ENCODE measurements at regions not wholly inside any gene's neighbourhood (a gene's known extent, or its start where the extent isn't known, plus 50 kb on each side); places are given as distances from the start of the nearest gene placed in this dataset.

GRCh38 chr13:76527041-76527440 is 359.2 kb downstream of the KCTD12 start:
- H3K27me3 ChIP-seq (ENCODE audit: control insufficient read depth, extremely low read depth, insufficient read depth, low read length), result no peaks in the 10 kb centered on the region
- H3K36me3 ChIP-seq (ENCODE audit: control insufficient read depth in 2 of 2, extremely low read depth in 1 of 2, insufficient read depth in 2 of 2, low read length in 2 of 2), result no peaks in the 10 kb centered on the region
- TF ChIP-seq, protein P1, sequence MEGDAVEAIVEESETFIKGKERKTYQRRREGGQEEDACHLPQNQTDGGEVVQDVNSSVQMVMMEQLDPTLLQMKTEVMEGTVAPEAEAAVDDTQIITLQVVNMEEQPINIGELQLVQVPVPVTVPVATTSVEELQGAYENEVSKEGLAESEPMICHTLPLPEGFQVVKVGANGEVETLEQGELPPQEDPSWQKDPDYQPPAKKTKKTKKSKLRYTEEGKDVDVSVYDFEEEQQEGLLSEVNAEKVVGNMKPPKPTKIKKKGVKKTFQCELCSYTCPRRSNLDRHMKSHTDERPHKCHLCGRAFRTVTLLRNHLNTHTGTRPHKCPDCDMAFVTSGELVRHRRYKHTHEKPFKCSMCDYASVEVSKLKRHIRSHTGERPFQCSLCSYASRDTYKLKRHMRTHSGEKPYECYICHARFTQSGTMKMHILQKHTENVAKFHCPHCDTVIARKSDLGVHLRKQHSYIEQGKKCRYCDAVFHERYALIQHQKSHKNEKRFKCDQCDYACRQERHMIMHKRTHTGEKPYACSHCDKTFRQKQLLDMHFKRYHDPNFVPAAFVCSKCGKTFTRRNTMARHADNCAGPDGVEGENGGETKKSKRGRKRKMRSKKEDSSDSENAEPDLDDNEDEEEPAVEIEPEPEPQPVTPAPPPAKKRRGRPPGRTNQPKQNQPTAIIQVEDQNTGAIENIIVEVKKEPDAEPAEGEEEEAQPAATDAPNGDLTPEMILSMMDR (optimal IDR thresholded peaks at IDR 0.05 in 1 of 3, IDR thresholded peaks at IDR 0.05 in 1 of 3, conservative IDR thresholded peaks at IDR 0.05 in 1 of 3; ENCODE audit: extremely low read depth in 1 of 3, insufficient read depth in 2 of 3, low read length in 3 of 3), result no peak
- no peak overlapping the region for H2AFZ ChIP-seq (ENCODE audit: control insufficient read depth, low read length)
- no peak for FAIRE-seq
- no peak for DNase-seq (ENCODE audit: low read depth, low spot score)
- H3K4me1 ChIP-seq (ENCODE audit: control insufficient read depth, extremely low read depth, insufficient read depth, low read length), result peaks cover 4% of the 10 kb centered on the region
- no peak overlapping the region for H3K4me2 ChIP-seq (ENCODE audit: control insufficient read depth, extremely low read depth, insufficient read depth, low read depth, low read length)
- H4K20me1 ChIP-seq (ENCODE audit: control insufficient read depth, extremely low read depth, insufficient read depth, low read length), result no peaks in the 10 kb centered on the region
- H3K9ac ChIP-seq (ENCODE audit: control insufficient read depth, extremely low read depth, insufficient read depth, low read length), result no peak overlapping the region
- no peak overlapping the region for H3K4me3 ChIP-seq (ENCODE audit: control insufficient read depth in 2 of 3, extremely low read depth in 1 of 3, insufficient read depth in 2 of 3, low read depth in 1 of 3, low read length in 3 of 3)
- H3K9me1 ChIP-seq (ENCODE audit: control insufficient read depth, extremely low read depth, insufficient read depth, low read length), result no peaks in the 10 kb centered on the region
- no peak overlapping the region for H3K27ac ChIP-seq (ENCODE audit: control insufficient read depth, insufficient read depth, low read length)
- dilution Hi-C loops (cut with MboI; ENCODE audit: extremely low pct_ligation_motif_present, low sequenced_read_pairs), result no loop called here
- no peaks in the 10 kb centered on the region for H3K9me3 ChIP-seq (ENCODE audit: control insufficient read depth, low read depth, low read length)
- H3K79me2 ChIP-seq (ENCODE audit: control insufficient read depth, insufficient read depth, low read length), result no peaks in the 10 kb centered on the region

- Histone ChIP-seq H3K36me3 (ENCODE audit: control insufficient read depth in 2 of 2, extremely low read depth in 1 of 2, insufficient read depth in 2 of 2, low read length in 2 of 2) (no peaks in the 10 kb centered on the region), H3K79me2 (ENCODE audit: control insufficient read depth, insufficient read depth, low read length) (no peaks in the 10 kb centered on the region), H3K27ac (ENCODE audit: control insufficient read depth, insufficient read depth, low read length) (no peak overlapping the region), H4K20me1 (ENCODE audit: control insufficient read depth, extremely low read depth, insufficient read depth, low read length) (no peaks in the 10 kb centered on the region), H3K9me1 (ENCODE audit: control insufficient read depth, extremely low read depth, insufficient read depth, low read length) (no peaks in the 10 kb centered on the region), H3K9ac (ENCODE audit: control insufficient read depth, extremely low read depth, insufficient read depth, low read length) (no peak overlapping the region), H3K4me1 (ENCODE audit: control insufficient read depth, extremely low read depth, insufficient read depth, low read length) (peaks cover 4% of the 10 kb centered on the region), H3K9me3 (ENCODE audit: control insufficient read depth, low read depth, low read length) (no peaks in the 10 kb centered on the region), H3K4me2 (ENCODE audit: control insufficient read depth, extremely low read depth, insufficient read depth, low read depth, low read length) (no peak overlapping the region), H3K4me3 (ENCODE audit: control insufficient read depth in 2 of 3, extremely low read depth in 1 of 3, insufficient read depth in 2 of 3, low read depth in 1 of 3, low read length in 3 of 3) (no peak overlapping the region), H2AFZ (ENCODE audit: control insufficient read depth, low read length) (no peak overlapping the region), H3K27me3 (ENCODE audit: control insufficient read depth, extremely low read depth, insufficient read depth, low read length) (no peaks in the 10 kb centered on the region)
- no peak for FAIRE-seq
- dilution Hi-C loops (cut with MboI; ENCODE audit: extremely low pct_ligation_motif_present, low sequenced_read_pairs), result no loop called here
- TF ChIP-seq, protein P1 (optimal IDR thresholded peaks at IDR 0.05 in 1 of 3, IDR thresholded peaks at IDR 0.05 in 1 of 3, conservative IDR thresholded peaks at IDR 0.05 in 1 of 3; ENCODE audit: extremely low read depth in 1 of 3, insufficient read depth in 2 of 3, low read length in 3 of 3), result no peak
- TF ChIP-seq EZH2 (IDR thresholded peaks at IDR 0.05; ENCODE audit: low read length), result no peak
- no peak for DNase-seq (ENCODE audit: low read depth, low spot score)
Measured at GRCh38 chr13:76523740-76524340, 362.4 kb downstream of the KCTD12 start.
